Bronchial epithelial cell (primary cell): ENCODE measurements at regions not wholly inside any gene's neighbourhood (a gene's known extent, or its start where the extent isn't known, plus 50 kb on each side); places are given as distances from the start of the nearest gene placed in this dataset.

Source experiments
- DNase-seq: peaks from one replicate; pipeline ENCODE4 v3.0.0-alpha.2; 2010; ENCODE audit warnings: low read depth
- FAIRE-seq: peaks from 2 replicates; lab custom pipeline; 2011; peaks lifted over from hg19 to GRCh38; lab: Jason Lieb, UNC
- H3K27me3 ChIP-seq: 2 replicates; pipeline ENCODE4 v1.5.1; 2011; ENCODE audit warnings: low read length; ENCODE audit not compliant: control insufficient read depth, insufficient read depth
- H3K36me3 ChIP-seq: 2 replicates; pipeline ENCODE4 v1.5.1; 2011; ENCODE audit warnings: low read length; ENCODE audit not compliant: control insufficient read depth, insufficient read depth
- H3K4me3 ChIP-seq: 2 replicates; pipeline ENCODE4 v1.5.1; 2011; ENCODE audit warnings: mild to moderate bottlenecking, low read depth, low read length, control low read depth
- TF ChIP-seq, protein P1 (sequence below): IDR thresholded peaks from 2 replicates; pipeline ENCODE4 v1.5.1; 2011; ENCODE audit warnings: mild to moderate bottlenecking, moderate library complexity, low read length, control low read depth, inconsistent platforms; ENCODE audit not compliant: insufficient read depth, severe bottlenecking

- Histone ChIP-seq H3K4me3 (no peak overlapping the region), H3K36me3 (no peaks in the 10 kb centered on the region), H3K27me3 (no peaks in the 10 kb centered on the region)
- TF ChIP-seq, protein P1, sequence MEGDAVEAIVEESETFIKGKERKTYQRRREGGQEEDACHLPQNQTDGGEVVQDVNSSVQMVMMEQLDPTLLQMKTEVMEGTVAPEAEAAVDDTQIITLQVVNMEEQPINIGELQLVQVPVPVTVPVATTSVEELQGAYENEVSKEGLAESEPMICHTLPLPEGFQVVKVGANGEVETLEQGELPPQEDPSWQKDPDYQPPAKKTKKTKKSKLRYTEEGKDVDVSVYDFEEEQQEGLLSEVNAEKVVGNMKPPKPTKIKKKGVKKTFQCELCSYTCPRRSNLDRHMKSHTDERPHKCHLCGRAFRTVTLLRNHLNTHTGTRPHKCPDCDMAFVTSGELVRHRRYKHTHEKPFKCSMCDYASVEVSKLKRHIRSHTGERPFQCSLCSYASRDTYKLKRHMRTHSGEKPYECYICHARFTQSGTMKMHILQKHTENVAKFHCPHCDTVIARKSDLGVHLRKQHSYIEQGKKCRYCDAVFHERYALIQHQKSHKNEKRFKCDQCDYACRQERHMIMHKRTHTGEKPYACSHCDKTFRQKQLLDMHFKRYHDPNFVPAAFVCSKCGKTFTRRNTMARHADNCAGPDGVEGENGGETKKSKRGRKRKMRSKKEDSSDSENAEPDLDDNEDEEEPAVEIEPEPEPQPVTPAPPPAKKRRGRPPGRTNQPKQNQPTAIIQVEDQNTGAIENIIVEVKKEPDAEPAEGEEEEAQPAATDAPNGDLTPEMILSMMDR: no peak
- DNase-seq (no peak), FAIRE-seq (no peak)
Measured at GRCh38 chr15:69824075-69824876, 273.4 kb downstream of the TLE3 start.

DNA sequence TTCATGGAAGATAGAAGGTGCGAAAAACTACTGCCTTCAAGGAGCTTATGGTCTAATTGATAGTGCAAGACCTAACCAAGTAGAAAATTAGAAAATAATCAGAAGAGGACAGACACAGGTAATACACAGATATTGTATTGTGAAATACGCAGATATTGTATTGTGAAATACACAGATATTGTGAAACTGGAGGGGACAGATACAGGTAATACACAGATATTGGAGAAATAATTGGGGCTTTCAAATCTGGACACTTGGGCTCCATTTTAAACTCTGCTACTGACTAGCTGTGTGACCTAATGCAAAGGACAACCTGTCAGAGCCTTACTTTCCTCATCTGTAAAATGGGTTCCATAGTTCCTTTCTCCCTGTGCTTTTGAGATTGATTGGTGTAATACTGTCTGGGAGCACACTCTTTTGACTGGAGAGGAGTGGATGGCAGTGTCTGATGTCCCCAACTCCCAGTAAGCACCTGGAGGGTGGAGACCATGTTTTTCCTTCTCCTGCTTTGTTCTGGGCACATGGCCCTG, 272.8 kb downstream of the TLE3 start:
- no peaks in the 10 kb centered on the region for H3K27me3 ChIP-seq
- no peak for DNase-seq
- FAIRE-seq: no peak

GRCh38 chr15:69825941-69826818, 271.5 kb downstream of the TLE3 start:
- FAIRE-seq: no peak
- Histone ChIP-seq H3K4me3 (no peak overlapping the region), H3K36me3 (no peaks in the 10 kb centered on the region), H3K27me3 (no peaks in the 10 kb centered on the region)
- no peak for DNase-seq
- TF ChIP-seq, protein P1: no peak

More for the DNA sequence above, 272.8 kb downstream of the TLE3 start:
- Histone ChIP-seq H3K4me3 (no peak overlapping the region), H3K36me3 (no peaks in the 10 kb centered on the region)
- TF ChIP-seq, protein P1: no peak

DNA sequence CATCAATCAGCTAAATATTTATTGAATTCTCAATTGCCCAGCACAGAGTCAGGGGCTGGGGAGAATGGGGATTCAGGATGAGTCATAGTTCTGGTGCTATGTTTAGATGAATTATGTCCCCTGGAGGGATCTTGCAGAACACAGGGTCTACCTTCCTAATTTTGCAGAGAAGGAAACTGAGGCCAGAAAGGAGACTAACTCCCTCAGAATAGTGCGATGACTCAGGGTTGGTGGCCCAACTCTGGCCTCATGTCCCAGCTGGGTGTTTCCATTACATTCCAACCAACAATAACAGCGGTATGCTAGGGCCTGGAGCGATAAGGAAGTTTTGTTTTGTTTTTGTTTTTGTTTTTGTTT, 270.9 kb downstream of the TLE3 start:
- FAIRE-seq (no peak), DNase-seq (no peak)
- TF ChIP-seq, protein P1: no peak
- H3K36me3 ChIP-seq: no peaks in the 10 kb centered on the region
- no peak overlapping the region for H3K4me3 ChIP-seq
- no peaks in the 10 kb centered on the region for H3K27me3 ChIP-seq

GRCh38 chr15:69827751-69828150, 270.0 kb downstream of the TLE3 start:
- FAIRE-seq (no peak), DNase-seq (no peak)
- Histone ChIP-seq H3K27me3 (no peaks in the 10 kb centered on the region), H3K36me3 (no peaks in the 10 kb centered on the region), H3K4me3 (no peak overlapping the region)
- TF ChIP-seq, protein P1: no peak
